ENCODE measurements at regions not wholly inside any gene's neighbourhood (a gene's known extent, or its start where the extent isn't known, plus 50 kb on each side); places are given as distances from the start of the nearest gene placed in this dataset.
"Not testable (repeated sequence)": the region's sequence is repeated elsewhere in the genome, so short reads cannot be mapped to it uniquely, and the experiment has no call there.

- DNase-seq (ENCODE audit: low read depth in 3 of 3) = not testable (repeated sequence)
Measured at GRCh38 chr1:223991297-223991857, 122.5 kb upstream of the FBXO28 start.

- DNase-seq (ENCODE audit: low read depth in 3 of 3) = not testable (repeated sequence)
Measured at GRCh38 chr1:223961985-223962384, 116.2 kb upstream of the TP53BP2 start.

- not testable (repeated sequence) for DNase-seq (ENCODE audit: low read depth in 3 of 3)
Measured at GRCh38 chr1:223952801-223953200, 107.1 kb upstream of the TP53BP2 start.

- not testable (repeated sequence) for DNase-seq (ENCODE audit: low read depth in 3 of 3)
Measured at GRCh38 chr1:223951551-223951950, 105.8 kb upstream of the TP53BP2 start.

GRCh38 chr1:223949944-223950343, 104.2 kb upstream of the TP53BP2 start:
- DNase-seq (ENCODE audit: low read depth in 3 of 3) = not testable (repeated sequence)

DNA sequence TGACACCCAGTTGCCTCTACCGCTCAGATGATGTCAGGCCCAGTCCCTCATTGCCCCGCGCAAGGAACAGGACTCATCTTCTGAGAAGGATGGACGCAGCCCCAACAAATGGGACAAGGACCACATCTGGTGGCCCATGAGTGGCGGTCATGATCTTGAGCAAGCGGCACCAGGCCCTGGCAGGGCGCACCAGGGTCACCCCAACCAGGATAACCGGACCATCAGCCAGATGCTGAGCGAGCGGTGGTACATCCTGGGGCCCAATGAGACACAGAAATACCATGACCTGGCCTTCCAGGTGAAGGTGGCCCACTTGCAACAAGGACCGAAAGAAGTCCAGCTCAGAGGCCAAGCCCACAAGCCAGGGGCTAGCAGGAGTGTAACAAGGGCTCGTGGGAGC, 102.3 kb upstream of the TP53BP2 start:
- DNase-seq (ENCODE audit: low read depth in 3 of 3) = not testable (repeated sequence)

- DNase-seq (ENCODE audit: low read depth in 3 of 3) = not testable (repeated sequence)
Measured at GRCh38 chr1:223936592-223936991, 90.8 kb upstream of the TP53BP2 start.

- not testable (repeated sequence) for DNase-seq (ENCODE audit: low read depth in 3 of 3)
Measured at GRCh38 chr1:223931476-223931875, 85.7 kb upstream of the TP53BP2 start.

GRCh38 chr1:223920805-223921204, 75.1 kb upstream of the TP53BP2 start:
- not testable (repeated sequence) for DNase-seq (ENCODE audit: low read depth in 3 of 3)

GRCh38 chr1:223915476-223915875, 69.7 kb upstream of the TP53BP2 start:
- not testable (repeated sequence) for DNase-seq (ENCODE audit: low read depth in 3 of 3)

GRCh38 chr1:223913715-223914114, 68.0 kb upstream of the TP53BP2 start:
- DNase-seq (ENCODE audit: low read depth in 3 of 3) = not testable (repeated sequence)

- peak in 1 of 3 experiments; percentile 22 for DNase-seq (ENCODE audit: low read depth in 3 of 3)
Measured at GRCh38 chr1:223907943-223908587, 62.3 kb upstream of the TP53BP2 start.

- DNase-seq (ENCODE audit: low read depth in 3 of 3) = not testable (repeated sequence)
Measured at GRCh38 chr1:223903221-223903620, 57.5 kb upstream of the TP53BP2 start.

GRCh38 chr1:223899775-223900174, 54.0 kb upstream of the TP53BP2 start:
- not testable (repeated sequence) for DNase-seq (ENCODE audit: low read depth in 3 of 3)

- not testable (repeated sequence) for DNase-seq (ENCODE audit: low read depth in 3 of 3)
Measured at GRCh38 chr1:223897097-223897496, 51.4 kb upstream of the TP53BP2 start.

GRCh38 chr1:223895950-223896349, 50.2 kb upstream of the TP53BP2 start:
- DNase-seq (ENCODE audit: low read depth in 3 of 3) = not testable (repeated sequence)
